ENCODE measurements at regions not wholly inside any gene's neighbourhood (a gene's known extent, or its start where the extent isn't known, plus 50 kb on each side); places are given as distances from the start of the nearest gene placed in this dataset.

GRCh38 chr1:81327743-81328142, 473.0 kb upstream of the ADGRL2 start:
- no peak overlapping the region for H3K4me3 ChIP-seq (ENCODE audit: low read depth, low read length)
- no peak for DNase-seq (ENCODE audit: low read depth)
- TF ChIP-seq, protein P1, sequence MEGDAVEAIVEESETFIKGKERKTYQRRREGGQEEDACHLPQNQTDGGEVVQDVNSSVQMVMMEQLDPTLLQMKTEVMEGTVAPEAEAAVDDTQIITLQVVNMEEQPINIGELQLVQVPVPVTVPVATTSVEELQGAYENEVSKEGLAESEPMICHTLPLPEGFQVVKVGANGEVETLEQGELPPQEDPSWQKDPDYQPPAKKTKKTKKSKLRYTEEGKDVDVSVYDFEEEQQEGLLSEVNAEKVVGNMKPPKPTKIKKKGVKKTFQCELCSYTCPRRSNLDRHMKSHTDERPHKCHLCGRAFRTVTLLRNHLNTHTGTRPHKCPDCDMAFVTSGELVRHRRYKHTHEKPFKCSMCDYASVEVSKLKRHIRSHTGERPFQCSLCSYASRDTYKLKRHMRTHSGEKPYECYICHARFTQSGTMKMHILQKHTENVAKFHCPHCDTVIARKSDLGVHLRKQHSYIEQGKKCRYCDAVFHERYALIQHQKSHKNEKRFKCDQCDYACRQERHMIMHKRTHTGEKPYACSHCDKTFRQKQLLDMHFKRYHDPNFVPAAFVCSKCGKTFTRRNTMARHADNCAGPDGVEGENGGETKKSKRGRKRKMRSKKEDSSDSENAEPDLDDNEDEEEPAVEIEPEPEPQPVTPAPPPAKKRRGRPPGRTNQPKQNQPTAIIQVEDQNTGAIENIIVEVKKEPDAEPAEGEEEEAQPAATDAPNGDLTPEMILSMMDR (conservative IDR thresholded peaks at IDR 0.05; ENCODE audit: low read depth, low read length) = no peak

- H3K4me3 ChIP-seq (ENCODE audit: low read depth, low read length) = no peak overlapping the region
- DNase-seq (ENCODE audit: low read depth) = no peak
- TF ChIP-seq, protein P1 (conservative IDR thresholded peaks at IDR 0.05; ENCODE audit: low read depth, low read length) = no peak
These were observed 473.5 kb upstream of the ADGRL2 start for GRCh38 chr1:81327103-81327710.

- DNase-seq (ENCODE audit: low read depth) = no peak
- TF ChIP-seq, protein P1 (conservative IDR thresholded peaks at IDR 0.05; ENCODE audit: low read depth, low read length) = no peak
- H3K4me3 ChIP-seq (ENCODE audit: low read depth, low read length) = no peak overlapping the region
These were observed 474.5 kb upstream of the ADGRL2 start for GRCh38 chr1:81326212-81326611.

- no peak for DNase-seq (ENCODE audit: low read depth)
- no peak overlapping the region for H3K4me3 ChIP-seq (ENCODE audit: low read depth, low read length)
- TF ChIP-seq, protein P1 (conservative IDR thresholded peaks at IDR 0.05; ENCODE audit: low read depth, low read length) = no peak
These were observed 475.3 kb upstream of the ADGRL2 start for GRCh38 chr1:81325397-81325796.

DNA sequence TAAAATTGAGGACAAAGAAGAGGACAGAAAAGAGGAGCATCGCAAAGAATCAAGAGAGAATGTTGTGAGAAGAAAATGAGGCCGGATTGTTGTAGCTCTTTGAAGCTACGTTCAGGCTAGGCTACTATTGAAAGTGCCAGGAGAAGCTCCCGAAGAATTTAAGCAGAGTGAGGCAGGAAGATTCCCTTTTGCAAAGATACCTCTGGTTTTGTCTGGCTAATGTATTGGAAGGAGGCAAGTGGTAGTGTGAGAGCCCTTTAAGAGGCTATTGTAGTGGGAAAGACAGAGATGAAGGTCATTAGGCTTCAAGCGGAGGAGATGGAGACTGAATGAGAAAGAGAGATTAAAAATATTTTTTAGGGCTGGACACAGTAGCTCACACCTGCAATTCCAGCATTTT, 476.9 kb upstream of the ADGRL2 start:
- no peak overlapping the region for H3K4me3 ChIP-seq (ENCODE audit: low read depth, low read length)
- TF ChIP-seq, protein P1 (conservative IDR thresholded peaks at IDR 0.05; ENCODE audit: low read depth, low read length) = no peak
- no peak for DNase-seq (ENCODE audit: low read depth)

DNA sequence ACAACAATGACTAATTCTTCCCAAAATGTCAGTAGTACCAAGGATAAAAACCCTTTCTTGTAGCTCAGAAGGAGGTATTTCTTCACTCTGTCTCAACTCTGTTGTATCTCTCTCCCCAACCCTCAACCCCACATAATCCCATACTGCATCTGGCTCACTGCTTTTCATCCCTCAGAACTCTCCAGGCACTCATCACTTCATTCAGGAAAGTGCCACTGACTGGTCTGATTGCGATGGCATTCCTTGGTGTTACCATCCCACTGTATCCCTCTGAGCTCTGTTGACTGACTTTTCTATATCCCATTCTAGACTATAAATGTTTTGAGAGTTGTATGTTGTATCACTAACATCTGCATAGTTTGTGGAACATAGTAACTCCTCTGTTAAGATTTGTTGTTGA, 483.5 kb upstream of the ADGRL2 start:
- TF ChIP-seq, protein P1 (conservative IDR thresholded peaks at IDR 0.05; ENCODE audit: low read depth, low read length) = no peak
- no peak for DNase-seq (ENCODE audit: low read depth)
- H3K4me3 ChIP-seq (ENCODE audit: low read depth, low read length) = no peak overlapping the region

GRCh38 chr1:81314513-81315233, 486.1 kb upstream of the ADGRL2 start:
- DNase-seq (ENCODE audit: low read depth) = no peak
- no peak overlapping the region for H3K4me3 ChIP-seq (ENCODE audit: low read depth, low read length)
- TF ChIP-seq, protein P1 (conservative IDR thresholded peaks at IDR 0.05; ENCODE audit: low read depth, low read length) = no peak

All from epithelial cell of proximal tubule (primary cell).